Non-pigmented ciliary epithelial cell (primary cell): ENCODE measurements at regions not wholly inside any gene's neighbourhood (a gene's known extent, or its start where the extent isn't known, plus 50 kb on each side); places are given as distances from the start of the nearest gene placed in this dataset.
A peak's percentile ranks its signal among the peaks of the same experiment; 100 is the strongest.

ENCODE experiments used
- DNase-seq: peaks from one replicate; pipeline ENCODE4 v3.0.0-alpha.2; 2010; ENCODE audit warnings: low read depth

- no peak for DNase-seq
Measured at GRCh38 chr13:73800011-73800410, 334.2 kb downstream of the KLF12 start.

GRCh38 chr13:73794755-73795154 is 339.4 kb downstream of the KLF12 start:
- DNase-seq = no peak

- DNase-seq = no peak
Measured at GRCh38 chr13:73793361-73793760, 340.8 kb downstream of the KLF12 start.

GRCh38 chr13:73792796-73793195 is 341.4 kb downstream of the KLF12 start:
- DNase-seq = no peak

- DNase-seq = no peak
Measured at GRCh38 chr13:73782450-73783449, 351.5 kb downstream of the KLF12 start.

- DNase-seq = no peak
Measured at GRCh38 chr13:73781384-73781783, 352.8 kb downstream of the KLF12 start.

GRCh38 chr13:73779881-73780280 is 354.3 kb downstream of the KLF12 start:
- no peak for DNase-seq

GRCh38 chr13:73778242-73778864 is 355.9 kb downstream of the KLF12 start:
- no peak for DNase-seq

GRCh38 chr13:73777134-73777533 is 357.1 kb downstream of the KLF12 start:
- DNase-seq = no peak

GRCh38 chr13:73776151-73776785 is 357.9 kb downstream of the KLF12 start:
- DNase-seq = no peak

GRCh38 chr13:73773168-73773549 is 361.0 kb downstream of the KLF12 start:
- DNase-seq = no peak

GRCh38 chr13:73772449-73773167 is 361.6 kb downstream of the KLF12 start:
- DNase-seq = no peak

GRCh38 chr13:73767747-73768315 is 366.4 kb downstream of the KLF12 start:
- no peak for DNase-seq

GRCh38 chr13:73767191-73767741 is 366.9 kb downstream of the KLF12 start:
- no peak for DNase-seq

- DNase-seq = peak; percentile 61
Measured at GRCh38 chr13:73765651-73766384, 368.4 kb downstream of the KLF12 start.

- DNase-seq = no peak
Measured at GRCh38 chr13:73759434-73759833, 374.8 kb downstream of the KLF12 start.

- no peak for DNase-seq
Measured at GRCh38 chr13:73757481-73758233, 376.5 kb downstream of the KLF12 start.

GRCh38 chr13:73754727-73755292 is 379.4 kb downstream of the KLF12 start:
- DNase-seq = peak; percentile 27

GRCh38 chr13:73754241-73754640 is 380.0 kb downstream of the KLF12 start:
- DNase-seq = no peak

GRCh38 chr13:73751290-73751689 is 382.9 kb downstream of the KLF12 start:
- DNase-seq = no peak
